Neural cell (in vitro differentiated cells): ENCODE measurements at regions not wholly inside any gene's neighbourhood (a gene's known extent, or its start where the extent isn't known, plus 50 kb on each side); places are given as distances from the start of the nearest gene placed in this dataset.

Experiments used
- CTCF ChIP-seq: fragments of 450-650 bp; IDR thresholded peaks from 2 replicates; pipeline ENCODE4 v1.5.1; 2014; ENCODE audit warnings: antibody characterized with exemption, mild to moderate bottlenecking, moderate library complexity; ENCODE audit not compliant: poor library complexity, severe bottlenecking
- EP300 ChIP-seq: fragments of 450-650 bp; conservative IDR thresholded peaks from 2 replicates; pipeline ENCODE4 v1.6.1; 2014; ENCODE audit warnings: antibody characterized with exemption, mild to moderate bottlenecking, moderate library complexity; ENCODE audit not compliant: poor library complexity, severe bottlenecking
- EZH2 ChIP-seq: fragments of 200-600, 300-800 bp; shearing (Covaris generic), sonication (generic); IDR thresholded peaks from 2 replicates; pipeline ENCODE4 v1.6.1; 2014; ENCODE audit warnings: antibody characterized with exemption, low read length, borderline replicate concordance, mild to moderate bottlenecking; ENCODE audit not compliant: insufficient read depth, poor library complexity, severe bottlenecking
- MXI1 ChIP-seq: fragments of 450-650 bp; conservative IDR thresholded peaks from 2 replicates; pipeline ENCODE4 v1.6.1; 2014; ENCODE audit warnings: antibody characterized with exemption, mild to moderate bottlenecking; ENCODE audit not compliant: poor library complexity, severe bottlenecking
- POLR2AphosphoS5 ChIP-seq: IDR thresholded peaks from 2 replicates; pipeline ENCODE4 v1.6.1; 2012
- RAD21 ChIP-seq: fragments of 450-650 bp; conservative IDR thresholded peaks from 2 replicates; pipeline ENCODE4 v1.6.1; 2014; ENCODE audit warnings: antibody characterized with exemption, mild to moderate bottlenecking, moderate library complexity
- SMC3 ChIP-seq: fragments of 450-650 bp; conservative IDR thresholded peaks from 2 replicates; pipeline ENCODE4 v1.6.1; 2014; ENCODE audit warnings: antibody characterized with exemption, mild to moderate bottlenecking, moderate library complexity; ENCODE audit not compliant: poor library complexity
- TAF1 ChIP-seq: IDR thresholded peaks from 2 replicates; pipeline ENCODE4 v1.6.1; 2012; ENCODE audit warnings: low read depth
- TF ChIP-seq, protein P1 (sequence below): IDR thresholded peaks from 2 replicates; pipeline ENCODE4 v1.6.1; 2012; ENCODE audit warnings: borderline replicate concordance

GRCh38 chr4:33930497-33930896 is 2313.8 kb downstream of the ARAP2 start:
- TF ChIP-seq CTCF (no peak), RAD21 (no peak), EZH2 (no peak), MXI1 (no peak), SMC3 (no peak), EP300 (no peak), POLR2AphosphoS5 (no peak), TAF1 (no peak)
- TF ChIP-seq, protein P1, sequence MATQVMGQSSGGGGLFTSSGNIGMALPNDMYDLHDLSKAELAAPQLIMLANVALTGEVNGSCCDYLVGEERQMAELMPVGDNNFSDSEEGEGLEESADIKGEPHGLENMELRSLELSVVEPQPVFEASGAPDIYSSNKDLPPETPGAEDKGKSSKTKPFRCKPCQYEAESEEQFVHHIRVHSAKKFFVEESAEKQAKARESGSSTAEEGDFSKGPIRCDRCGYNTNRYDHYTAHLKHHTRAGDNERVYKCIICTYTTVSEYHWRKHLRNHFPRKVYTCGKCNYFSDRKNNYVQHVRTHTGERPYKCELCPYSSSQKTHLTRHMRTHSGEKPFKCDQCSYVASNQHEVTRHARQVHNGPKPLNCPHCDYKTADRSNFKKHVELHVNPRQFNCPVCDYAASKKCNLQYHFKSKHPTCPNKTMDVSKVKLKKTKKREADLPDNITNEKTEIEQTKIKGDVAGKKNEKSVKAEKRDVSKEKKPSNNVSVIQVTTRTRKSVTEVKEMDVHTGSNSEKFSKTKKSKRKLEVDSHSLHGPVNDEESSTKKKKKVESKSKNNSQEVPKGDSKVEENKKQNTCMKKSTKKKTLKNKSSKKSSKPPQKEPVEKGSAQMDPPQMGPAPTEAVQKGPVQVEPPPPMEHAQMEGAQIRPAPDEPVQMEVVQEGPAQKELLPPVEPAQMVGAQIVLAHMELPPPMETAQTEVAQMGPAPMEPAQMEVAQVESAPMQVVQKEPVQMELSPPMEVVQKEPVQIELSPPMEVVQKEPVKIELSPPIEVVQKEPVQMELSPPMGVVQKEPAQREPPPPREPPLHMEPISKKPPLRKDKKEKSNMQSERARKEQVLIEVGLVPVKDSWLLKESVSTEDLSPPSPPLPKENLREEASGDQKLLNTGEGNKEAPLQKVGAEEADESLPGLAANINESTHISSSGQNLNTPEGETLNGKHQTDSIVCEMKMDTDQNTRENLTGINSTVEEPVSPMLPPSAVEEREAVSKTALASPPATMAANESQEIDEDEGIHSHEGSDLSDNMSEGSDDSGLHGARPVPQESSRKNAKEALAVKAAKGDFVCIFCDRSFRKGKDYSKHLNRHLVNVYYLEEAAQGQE: no peak
